ENCODE measurements at regions not wholly inside any gene's neighbourhood (a gene's known extent, or its start where the extent isn't known, plus 50 kb on each side); places are given as distances from the start of the nearest gene placed in this dataset.

DNA sequence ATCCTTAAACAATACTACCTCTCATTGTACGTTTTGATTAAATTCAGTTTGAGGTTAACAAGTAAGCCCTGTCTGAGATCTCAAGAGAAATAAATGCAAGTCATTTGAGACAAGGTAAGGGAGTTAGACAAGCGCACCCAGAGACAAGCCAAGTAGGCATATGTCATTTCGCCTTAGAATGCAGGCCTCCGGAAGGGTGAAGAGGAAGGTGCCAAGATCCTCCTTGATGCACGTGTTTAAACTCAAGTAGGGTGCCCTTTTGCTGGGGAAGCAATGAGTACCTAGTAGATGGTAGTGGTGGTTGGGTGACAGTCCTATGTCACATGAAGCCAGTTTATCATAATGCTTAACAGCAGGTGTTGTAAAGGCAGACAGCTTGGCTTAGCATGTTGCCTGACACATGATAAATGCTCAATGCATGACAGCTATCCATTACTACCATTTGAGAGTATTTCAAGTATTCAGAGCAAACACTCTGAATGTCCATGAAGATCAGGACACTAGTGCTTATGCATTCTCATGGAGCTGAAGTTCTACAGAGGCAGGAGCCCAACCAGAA, 415.9 kb downstream of the TMEM135 start:
- TF ChIP-seq, protein P1, sequence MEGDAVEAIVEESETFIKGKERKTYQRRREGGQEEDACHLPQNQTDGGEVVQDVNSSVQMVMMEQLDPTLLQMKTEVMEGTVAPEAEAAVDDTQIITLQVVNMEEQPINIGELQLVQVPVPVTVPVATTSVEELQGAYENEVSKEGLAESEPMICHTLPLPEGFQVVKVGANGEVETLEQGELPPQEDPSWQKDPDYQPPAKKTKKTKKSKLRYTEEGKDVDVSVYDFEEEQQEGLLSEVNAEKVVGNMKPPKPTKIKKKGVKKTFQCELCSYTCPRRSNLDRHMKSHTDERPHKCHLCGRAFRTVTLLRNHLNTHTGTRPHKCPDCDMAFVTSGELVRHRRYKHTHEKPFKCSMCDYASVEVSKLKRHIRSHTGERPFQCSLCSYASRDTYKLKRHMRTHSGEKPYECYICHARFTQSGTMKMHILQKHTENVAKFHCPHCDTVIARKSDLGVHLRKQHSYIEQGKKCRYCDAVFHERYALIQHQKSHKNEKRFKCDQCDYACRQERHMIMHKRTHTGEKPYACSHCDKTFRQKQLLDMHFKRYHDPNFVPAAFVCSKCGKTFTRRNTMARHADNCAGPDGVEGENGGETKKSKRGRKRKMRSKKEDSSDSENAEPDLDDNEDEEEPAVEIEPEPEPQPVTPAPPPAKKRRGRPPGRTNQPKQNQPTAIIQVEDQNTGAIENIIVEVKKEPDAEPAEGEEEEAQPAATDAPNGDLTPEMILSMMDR (IDR thresholded peaks at IDR 0.05) = no peak
- TF ChIP-seq POLR2A (IDR thresholded peaks at IDR 0.05) = no peak

All from vagina (tissue), 2 donors.